GM18520 (cell line): ENCODE measurements at regions not wholly inside any gene's neighbourhood (a gene's known extent, or its start where the extent isn't known, plus 50 kb on each side); places are given as distances from the start of the nearest gene placed in this dataset.
"Not testable (repeated sequence)": the region's sequence is repeated elsewhere in the genome, so short reads cannot be mapped to it uniquely, and the experiment has no call there.

Source experiments
- ATAC-seq: cut with Tn5 transposase; IDR thresholded peaks from one replicate; pipeline ENCODE4 v1.9.1; 2021; ENCODE audit not compliant: unreplicated experiment

- ATAC-seq: not testable (repeated sequence)
Measured at GRCh38 chr16:29171296-29171695, 186.4 kb downstream of the LAT start.

- ATAC-seq: not testable (repeated sequence)
Measured at GRCh38 chr16:29170393-29171119, 185.7 kb downstream of the LAT start.

GRCh38 chr16:29169295-29169994, 184.6 kb downstream of the LAT start:
- not testable (repeated sequence) for ATAC-seq

- ATAC-seq: not testable (repeated sequence)
Measured at GRCh38 chr16:29168515-29169259, 183.8 kb downstream of the LAT start.

- ATAC-seq: not testable (repeated sequence)
Measured at GRCh38 chr16:29164442-29165089, 179.7 kb downstream of the LAT start.

- not testable (repeated sequence) for ATAC-seq
Measured at GRCh38 chr16:29160171-29160570, 175.3 kb downstream of the LAT start.

- ATAC-seq: not testable (repeated sequence)
Measured at GRCh38 chr16:29159603-29160002, 174.8 kb downstream of the LAT start.

- no peak for ATAC-seq
Measured at GRCh38 chr16:29158785-29159184, 173.9 kb downstream of the LAT start.

GRCh38 chr16:29158031-29158784, 173.4 kb downstream of the LAT start:
- ATAC-seq: not testable (repeated sequence)

GRCh38 chr16:29157051-29157923, 172.4 kb downstream of the LAT start:
- not testable (repeated sequence) for ATAC-seq

- ATAC-seq: no peak
Measured at GRCh38 chr16:29156511-29156910, 171.7 kb downstream of the LAT start.

- not testable (repeated sequence) for ATAC-seq
Measured at GRCh38 chr16:29155866-29156200, 171.0 kb downstream of the LAT start.

- not testable (repeated sequence) for ATAC-seq
Measured at GRCh38 chr16:29155131-29155865, 170.4 kb downstream of the LAT start.

- no peak for ATAC-seq
Measured at GRCh38 chr16:29154676-29155121, 169.8 kb downstream of the LAT start.

- ATAC-seq: no peak
Measured at GRCh38 chr16:29154088-29154487, 169.2 kb downstream of the LAT start.

- ATAC-seq: not testable (repeated sequence)
Measured at GRCh38 chr16:29153307-29153706, 168.5 kb downstream of the LAT start.

- ATAC-seq: not testable (repeated sequence)
Measured at GRCh38 chr16:29152544-29153031, 167.7 kb downstream of the LAT start.

- no peak for ATAC-seq
Measured at GRCh38 chr16:29151317-29151716, 166.5 kb downstream of the LAT start.

- not testable (repeated sequence) for ATAC-seq
Measured at GRCh38 chr16:29149912-29150311, 165.1 kb downstream of the LAT start.
